ENCODE measurements at regions not wholly inside any gene's neighbourhood (a gene's known extent, or its start where the extent isn't known, plus 50 kb on each side); places are given as distances from the start of the nearest gene placed in this dataset.

DNA sequence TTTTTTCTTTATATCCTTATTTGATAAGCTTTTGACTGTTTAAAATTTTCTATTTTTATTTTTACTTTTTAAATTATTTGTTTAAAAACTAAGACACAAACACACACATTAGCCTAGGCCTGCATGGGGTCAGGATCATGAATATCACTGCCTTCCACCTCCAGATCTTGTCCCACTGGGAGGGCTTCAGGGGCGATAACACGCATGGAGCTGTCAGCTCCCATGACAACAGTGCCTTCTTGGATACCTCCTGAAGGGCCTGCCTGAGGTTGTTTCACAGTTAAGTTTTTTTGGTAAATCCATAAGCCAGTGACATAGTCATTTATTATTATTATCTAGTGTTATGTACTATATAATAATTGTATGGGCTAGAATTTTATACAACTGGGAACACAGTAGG lies 85.4 kb upstream of the FAT1 start:
- H3K27ac ChIP-seq (ENCODE audit: insufficient read depth, low read length), result peak overlapping the region; percentile 66
- peak overlapping the region; percentile 59 for H2AK5ac ChIP-seq (ENCODE audit: low read depth, low read length)
- H4K91ac ChIP-seq (ENCODE audit: insufficient read depth, low read depth, low read length), result peak overlapping the region; percentile 86
- H3K4me1 ChIP-seq (ENCODE audit: control insufficient read depth, insufficient read depth, low read length), result peaks cover 6% of the 10 kb centered on the region
- peak overlapping the region; percentile 74 for H3K4ac ChIP-seq (ENCODE audit: low read depth, low read length)
- 0 out of 2 replicates have a peak overlapping the region, but pooled peaks have one; percentile 44 for H3K23ac ChIP-seq (ENCODE audit: low read depth, low read length)
- H3K56ac ChIP-seq (ENCODE audit: extremely low read depth, insufficient read depth, low read length), result no peak overlapping the region
- peak overlapping the region; percentile 61 for H3K14ac ChIP-seq (replicated peaks; ENCODE audit: low read depth, low read length)
- ATAC-seq (ENCODE audit: low read depth) (no peak; the same call in 1 of the 2 replicates), DNase-seq (no peak)
- H3K4me3 ChIP-seq (ENCODE audit: insufficient read depth, low read depth, low read length), result no peak overlapping the region
- no CpG with 5 or more reads among the region's 2 CpGs for WGBS, 2 experiments (ENCODE audit: extremely low coverage in 2 of 2, insufficient read length in 1 of 2)
- peak overlapping the region; percentile 28 to 79; a peak in 2 of 4 replicates for H4K8ac ChIP-seq (ENCODE audit: low read depth in 2 of 2, low read length in 2 of 2)
- no peaks in the 10 kb centered on the region for H3K27me3 ChIP-seq (ENCODE audit: control insufficient read depth, insufficient read depth, low read length)
- no peak overlapping the region; the same call in 1 of the 2 replicates for H3K9ac ChIP-seq (ENCODE audit: low read depth, low read length)
- intact Hi-C loops (cut with micrococcal nuclease) (no loop called here), in situ Hi-C loops (cut with MboI; ENCODE audit: low sequenced_read_pairs) (no loop called here), dilution Hi-C loops (cut with HindIII; ENCODE audit: low sequenced_read_pairs, unreplicated experiment) (no loop called here)
- ChIA-PET POLR2A (ENCODE audit: unreplicated experiment) (interaction anchor here (0.6 kb wide), 1 partner anchor 81 kb away, joined by 4 read pairs; no protein-coding TSS in a partner anchor), CTCF (interaction anchor here (0.5 to 1.2 kb wide), 3 partner anchors 17 to 673 kb away, joined by 3 to 5 read pairs (median 3); no protein-coding TSS in a partner anchor)
- peak overlapping the region; percentile 78 for H2BK20ac ChIP-seq (ENCODE audit: low read depth, low read length)
- H2AFZ ChIP-seq (replicated peaks; ENCODE audit: low read length, poor library complexity), result peak overlapping the region; percentile 58
- no peaks in the 10 kb centered on the region for H3K79me1 ChIP-seq (ENCODE audit: low read depth in 1 of 2, low read length in 2 of 2)
- peaks cover 5% of the 10 kb centered on the region for H3K9me1 ChIP-seq (ENCODE audit: insufficient read depth, low read length)
- H3K4me2 ChIP-seq (ENCODE audit: low read depth, low read length), result no peak overlapping the region
- H4K20me1 ChIP-seq (ENCODE audit: insufficient read depth, low read length), result no peaks in the 10 kb centered on the region
- no peak overlapping the region for H2AK9ac ChIP-seq (replicated peaks; ENCODE audit: low read depth, low read length, poor library complexity)
- H2BK5ac ChIP-seq (ENCODE audit: low read depth, low read length, poor library complexity, severe bottlenecking), result peak overlapping the region; percentile 83
- TF ChIP-seq RFX5 (IDR thresholded peaks at IDR 0.05; ENCODE audit: low read depth, low read length), result no peak
- TF ChIP-seq CTCF (conservative IDR thresholded peaks at IDR 0.05; ENCODE audit: low read depth, low read length), result no peak
- no peak for TF ChIP-seq USF2 (IDR thresholded peaks at IDR 0.05; ENCODE audit: low read depth, low read length)
- TF ChIP-seq CEBPB (IDR thresholded peaks at IDR 0.05; ENCODE audit: low read depth, low read length), result no peak
- no peak for TF ChIP-seq MAFK (IDR thresholded peaks at IDR 0.05; ENCODE audit: low read depth, low read length)
- no peak for TF ChIP-seq RAD21 (IDR thresholded peaks at IDR 0.05; ENCODE audit: low read length)
- TF ChIP-seq, protein P1, sequence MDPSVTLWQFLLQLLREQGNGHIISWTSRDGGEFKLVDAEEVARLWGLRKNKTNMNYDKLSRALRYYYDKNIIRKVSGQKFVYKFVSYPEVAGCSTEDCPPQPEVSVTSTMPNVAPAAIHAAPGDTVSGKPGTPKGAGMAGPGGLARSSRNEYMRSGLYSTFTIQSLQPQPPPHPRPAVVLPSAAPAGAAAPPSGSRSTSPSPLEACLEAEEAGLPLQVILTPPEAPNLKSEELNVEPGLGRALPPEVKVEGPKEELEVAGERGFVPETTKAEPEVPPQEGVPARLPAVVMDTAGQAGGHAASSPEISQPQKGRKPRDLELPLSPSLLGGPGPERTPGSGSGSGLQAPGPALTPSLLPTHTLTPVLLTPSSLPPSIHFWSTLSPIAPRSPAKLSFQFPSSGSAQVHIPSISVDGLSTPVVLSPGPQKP (IDR thresholded peaks at IDR 0.05; ENCODE audit: borderline replicate concordance, low read depth, low read length), result no peak
- no peak for TF ChIP-seq CHD1 (IDR thresholded peaks at IDR 0.05; ENCODE audit: low read depth, low read length)
- TF ChIP-seq POLR2A (IDR thresholded peaks at IDR 0.05; ENCODE audit: low read depth, low read length), result no peak
- no peak for TF ChIP-seq FOS (IDR thresholded peaks at IDR 0.05; ENCODE audit: low read depth, low read length)
- TF ChIP-seq NFE2L2 (IDR thresholded peaks at IDR 0.05; ENCODE audit: low read depth, low read length), result no peak
- TF ChIP-seq RCOR1 (IDR thresholded peaks at IDR 0.05; ENCODE audit: insufficient replicate concordance, low read length), result no peak
- no peak for TF ChIP-seq SMC3 (IDR thresholded peaks at IDR 0.05; ENCODE audit: low read depth, low read length)
- no peak for TF ChIP-seq BHLHE40 (IDR thresholded peaks at IDR 0.05; ENCODE audit: low read depth, low read length)
- peak overlapping the region; percentile 90 for H3K18ac ChIP-seq (ENCODE audit: low read depth, low read length)
- BruUV-seq (replicated peaks), result no TSS peak
- peak overlapping the region; percentile 85; the same call in 1 of the 2 replicates for H4K5ac ChIP-seq (ENCODE audit: low read depth, low read length)
- H3K9me3 ChIP-seq (ENCODE audit: control insufficient read depth, insufficient read depth, low read length), result no peaks in the 10 kb centered on the region; the same call in 1 of the 2 replicates
- H3K36me3 ChIP-seq (ENCODE audit: control insufficient read depth, insufficient read depth, low read length), result no peaks in the 10 kb centered on the region
- H2BK120ac ChIP-seq (ENCODE audit: low read depth, low read length), result peak overlapping the region; percentile 69
- peak overlapping the region; percentile 75; the same call in 1 of the 3 replicates for H2BK15ac ChIP-seq (ENCODE audit: low read depth, low read length)
